ENCODE measurements at regions not wholly inside any gene's neighbourhood (a gene's known extent, or its start where the extent isn't known, plus 50 kb on each side); places are given as distances from the start of the nearest gene placed in this dataset.

DNA sequence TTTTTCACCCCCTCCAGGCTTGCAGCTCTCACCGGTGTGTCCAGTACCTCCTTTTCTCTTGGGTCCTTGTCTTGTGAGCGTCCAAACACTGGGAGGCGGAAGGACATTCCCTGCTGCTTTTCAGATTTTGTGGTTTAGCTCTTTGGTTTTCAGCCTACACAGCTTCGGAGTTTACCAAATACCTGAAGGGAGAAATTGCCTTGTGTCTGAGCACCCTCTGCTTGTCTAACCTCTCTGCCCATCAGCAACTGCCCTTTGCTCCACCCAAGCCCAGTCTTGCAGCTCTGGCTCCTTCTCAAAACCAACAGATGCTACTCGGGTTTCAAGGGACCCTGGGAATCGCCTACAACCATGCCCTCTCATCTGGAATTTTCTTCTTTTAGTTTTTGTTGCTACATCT, 519.1 kb upstream of the IGFBP3 start (continued):
- TF ChIP-seq, protein P1, sequence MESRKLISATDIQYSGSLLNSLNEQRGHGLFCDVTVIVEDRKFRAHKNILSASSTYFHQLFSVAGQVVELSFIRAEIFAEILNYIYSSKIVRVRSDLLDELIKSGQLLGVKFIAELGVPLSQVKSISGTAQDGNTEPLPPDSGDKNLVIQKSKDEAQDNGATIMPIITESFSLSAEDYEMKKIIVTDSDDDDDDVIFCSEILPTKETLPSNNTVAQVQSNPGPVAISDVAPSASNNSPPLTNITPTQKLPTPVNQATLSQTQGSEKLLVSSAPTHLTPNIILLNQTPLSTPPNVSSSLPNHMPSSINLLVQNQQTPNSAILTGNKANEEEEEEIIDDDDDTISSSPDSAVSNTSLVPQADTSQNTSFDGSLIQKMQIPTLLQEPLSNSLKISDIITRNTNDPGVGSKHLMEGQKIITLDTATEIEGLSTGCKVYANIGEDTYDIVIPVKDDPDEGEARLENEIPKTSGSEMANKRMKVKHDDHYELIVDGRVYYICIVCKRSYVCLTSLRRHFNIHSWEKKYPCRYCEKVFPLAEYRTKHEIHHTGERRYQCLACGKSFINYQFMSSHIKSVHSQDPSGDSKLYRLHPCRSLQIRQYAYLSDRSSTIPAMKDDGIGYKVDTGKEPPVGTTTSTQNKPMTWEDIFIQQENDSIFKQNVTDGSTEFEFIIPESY (IDR thresholded peaks at IDR 0.05; ENCODE audit: extremely low read depth, insufficient replicate concordance, low read length): no peak
- no peak for TF ChIP-seq CBX3 (IDR thresholded peaks at IDR 0.05; ENCODE audit: low read depth)

DNA sequence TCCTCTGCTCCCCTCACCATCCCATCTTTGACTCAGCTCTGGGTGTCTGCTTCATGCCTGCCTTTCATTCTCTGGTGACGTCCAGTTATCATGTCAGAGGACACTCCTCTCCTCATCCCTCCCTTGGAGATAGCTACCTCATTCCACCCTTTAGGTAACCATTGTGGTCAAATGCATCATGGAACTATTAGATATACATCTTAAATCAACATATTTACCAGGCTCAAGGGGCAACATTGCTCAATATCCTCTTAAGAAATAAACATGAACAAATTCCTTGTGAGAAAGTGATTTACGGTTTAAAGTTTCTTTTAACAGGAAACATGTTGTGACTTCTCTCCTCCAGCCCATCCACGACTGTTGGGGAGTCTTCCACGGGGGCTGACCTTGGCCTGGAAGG, 511.6 kb upstream of the IGFBP3 start:
- H3K9me3 ChIP-seq (ENCODE audit: control insufficient read depth in 1 of 2, insufficient read depth in 1 of 2, low read depth in 1 of 2, low read length in 2 of 2): no peaks in the 10 kb centered on the region; a peak in 2 of 4 replicates
- H3K79me2 ChIP-seq (ENCODE audit: insufficient read depth, low read length): no peaks in the 10 kb centered on the region
- intact Hi-C loops (cut with micrococcal nuclease): no loop called here
- H3K9ac ChIP-seq (ENCODE audit: low read length): no peak overlapping the region
- ChIA-PET RAD21 (ENCODE audit: low non-redundant PET in 1 of 2, low total read pairs in 2 of 2, uncharacterized antibody in 2 of 2, unreplicated experiment in 2 of 2) (no interaction called here), POLR2A (no interaction called here), CTCF (no interaction called here)
- no peak overlapping the region for H3K27ac ChIP-seq (ENCODE audit: low read depth, low read length)
- no peak for TF ChIP-seq EZH2 (IDR thresholded peaks at IDR 0.05)
- TF ChIP-seq POLR2A (IDR thresholded peaks at IDR 0.05; ENCODE audit: borderline replicate concordance, extremely low read depth, insufficient read depth, insufficient read length): no peak
- TF ChIP-seq TCF7L2 (IDR thresholded peaks at IDR 0.05; ENCODE audit: borderline replicate concordance, extremely low read depth, insufficient read depth, insufficient read length): no peak
- TF ChIP-seq, protein P2, sequence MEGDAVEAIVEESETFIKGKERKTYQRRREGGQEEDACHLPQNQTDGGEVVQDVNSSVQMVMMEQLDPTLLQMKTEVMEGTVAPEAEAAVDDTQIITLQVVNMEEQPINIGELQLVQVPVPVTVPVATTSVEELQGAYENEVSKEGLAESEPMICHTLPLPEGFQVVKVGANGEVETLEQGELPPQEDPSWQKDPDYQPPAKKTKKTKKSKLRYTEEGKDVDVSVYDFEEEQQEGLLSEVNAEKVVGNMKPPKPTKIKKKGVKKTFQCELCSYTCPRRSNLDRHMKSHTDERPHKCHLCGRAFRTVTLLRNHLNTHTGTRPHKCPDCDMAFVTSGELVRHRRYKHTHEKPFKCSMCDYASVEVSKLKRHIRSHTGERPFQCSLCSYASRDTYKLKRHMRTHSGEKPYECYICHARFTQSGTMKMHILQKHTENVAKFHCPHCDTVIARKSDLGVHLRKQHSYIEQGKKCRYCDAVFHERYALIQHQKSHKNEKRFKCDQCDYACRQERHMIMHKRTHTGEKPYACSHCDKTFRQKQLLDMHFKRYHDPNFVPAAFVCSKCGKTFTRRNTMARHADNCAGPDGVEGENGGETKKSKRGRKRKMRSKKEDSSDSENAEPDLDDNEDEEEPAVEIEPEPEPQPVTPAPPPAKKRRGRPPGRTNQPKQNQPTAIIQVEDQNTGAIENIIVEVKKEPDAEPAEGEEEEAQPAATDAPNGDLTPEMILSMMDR (IDR thresholded peaks at IDR 0.05 in 2 of 3, conservative IDR thresholded peaks at IDR 0.05 in 1 of 3; ENCODE audit: borderline replicate concordance in 1 of 3, insufficient read depth in 1 of 3, low read depth in 2 of 3, low read length in 2 of 3): no peak
- no peak overlapping the region for H2AFZ ChIP-seq (ENCODE audit: low read depth, low read length, poor library complexity, severe bottlenecking)
- no peaks in the 10 kb centered on the region for H3K9me2 ChIP-seq (ENCODE audit: insufficient read depth)
- no peak overlapping the region for H3K4me2 ChIP-seq (ENCODE audit: low read length)
- DNase-seq (ENCODE audit: low read depth, low spot score) (no peak), ATAC-seq (no peak)
- no peaks in the 10 kb centered on the region for H3K4me1 ChIP-seq (ENCODE audit: control insufficient read depth in 1 of 2, insufficient read depth in 2 of 2, low read length in 2 of 2)
- no peak overlapping the region for H3K4me3 ChIP-seq (replicated peaks in 1 of 2; ENCODE audit: low read depth in 1 of 2, low read length in 2 of 2)
- BruUV-seq (replicated peaks): no TSS peak
- no peaks in the 10 kb centered on the region for H4K20me1 ChIP-seq (ENCODE audit: insufficient read depth)
- no peaks in the 10 kb centered on the region for H3K27me3 ChIP-seq (ENCODE audit: insufficient read depth, low read length)
- H3K36me3 ChIP-seq (ENCODE audit: control insufficient read depth in 1 of 2, insufficient read depth in 2 of 2, low read length in 2 of 2): no peaks in the 10 kb centered on the region
